ENCODE measurements at regions not wholly inside any gene's neighbourhood (a gene's known extent, or its start where the extent isn't known, plus 50 kb on each side); places are given as distances from the start of the nearest gene placed in this dataset.
A peak's percentile ranks its signal among the peaks of the same experiment; 100 is the strongest.

GRCh38 chr18:11237484-11237883 lies 88.1 kb upstream of the PIEZO2 start:
- no peaks in the 10 kb centered on the region for H3K36me3 ChIP-seq
- 93 to 96% methylated on average over 2 of the region's 2 CpGs for WGBS, 2 donors
- intact Hi-C loops (cut with DNase I): no loop called here

GRCh38 chr18:11237066-11237465 lies 87.7 kb upstream of the PIEZO2 start:
- TF ChIP-seq CTCF (IDR thresholded peaks at IDR 0.05) (no peak), POLR2A (IDR thresholded peaks at IDR 0.05) (no peak)
- H3K9me3 ChIP-seq: no peaks in the 10 kb centered on the region
- WGBS, 2 donors: 93 to 97% methylated on average over 1 of the region's 1 CpG
- intact Hi-C loops (cut with DNase I): no loop called here
- H3K4me3 ChIP-seq (replicated peaks in 1 of 3): no peak overlapping the region
- no peaks in the 10 kb centered on the region for H3K27me3 ChIP-seq
- no peak for DNase-seq
- no peaks in the 10 kb centered on the region for H3K36me3 ChIP-seq
- H3K27ac ChIP-seq: no peak overlapping the region
- no peaks in the 10 kb centered on the region for H3K4me1 ChIP-seq

More at GRCh38 chr18:11237484-11237883, 88.1 kb upstream of the PIEZO2 start:
- no peaks in the 10 kb centered on the region for H3K27me3 ChIP-seq
- no peaks in the 10 kb centered on the region for H3K4me1 ChIP-seq
- H3K4me3 ChIP-seq (replicated peaks in 1 of 3): no peak overlapping the region
- TF ChIP-seq CTCF (IDR thresholded peaks at IDR 0.05) (no peak), POLR2A (IDR thresholded peaks at IDR 0.05) (no peak)
- no peak overlapping the region for H3K27ac ChIP-seq
- no peak for DNase-seq
- no peaks in the 10 kb centered on the region for H3K9me3 ChIP-seq

GRCh38 chr18:11224153-11224552 lies 74.8 kb upstream of the PIEZO2 start:
- H3K9me3 ChIP-seq: no peaks in the 10 kb centered on the region
- H3K4me1 ChIP-seq: peaks cover 0 to under 1% of the 10 kb centered on the region in 2 donors
- no peaks in the 10 kb centered on the region for H3K27me3 ChIP-seq
- intact Hi-C loops (cut with DNase I): no loop called here
- DNase-seq: peak in 1 of 2 donors; percentile 5
- H3K4me3 ChIP-seq (replicated peaks in 1 of 3): no peak overlapping the region
- H3K27ac ChIP-seq: no peak overlapping the region
- TF ChIP-seq CTCF (IDR thresholded peaks at IDR 0.05) (no peak), POLR2A (IDR thresholded peaks at IDR 0.05) (no peak)
- no peaks in the 10 kb centered on the region for H3K36me3 ChIP-seq
- 66 to 72% methylated on average over 7 of the region's 7 CpGs for WGBS, 2 donors

- no peak for DNase-seq
- intact Hi-C loops (cut with DNase I): no loop called here
- WGBS, 2 donors: 77 to 80% methylated on average over 1 of the region's 1 CpG
- Histone ChIP-seq H3K27me3 (no peaks in the 10 kb centered on the region), H3K4me3 (replicated peaks in 1 of 3) (no peak overlapping the region), H3K27ac (no peak overlapping the region), H3K4me1 (peaks cover 0 to 4% of the 10 kb centered on the region in 2 donors), H3K36me3 (no peaks in the 10 kb centered on the region), H3K9me3 (no peaks in the 10 kb centered on the region)
- TF ChIP-seq POLR2A (IDR thresholded peaks at IDR 0.05) (no peak), CTCF (IDR thresholded peaks at IDR 0.05) (no peak)
These were observed 70.2 kb upstream of the PIEZO2 start for GRCh38 chr18:11219571-11219970.

- Histone ChIP-seq H3K4me3 (replicated peaks in 1 of 3) (no peak overlapping the region), H3K9me3 (no peaks in the 10 kb centered on the region), H3K27ac (no peak overlapping the region), H3K36me3 (no peaks in the 10 kb centered on the region), H3K4me1 (peaks cover 0 to 4% of the 10 kb centered on the region in 2 donors), H3K27me3 (no peaks in the 10 kb centered on the region)
- DNase-seq: no peak
- intact Hi-C loops (cut with DNase I): no loop called here
- WGBS, 2 donors: 41 to 46% methylated on average over 4 of the region's 4 CpGs
- TF ChIP-seq POLR2A (IDR thresholded peaks at IDR 0.05): no peak
- TF ChIP-seq CTCF (IDR thresholded peaks at IDR 0.05): no peak
These were observed 65.8 kb upstream of the PIEZO2 start for GRCh38 chr18:11215216-11215615.

Measured in thyroid gland (tissue), 4 donors.